HepG2 (cell line): ENCODE measurements at regions not wholly inside any gene's neighbourhood (a gene's known extent, or its start where the extent isn't known, plus 50 kb on each side); places are given as distances from the start of the nearest gene placed in this dataset.

Experiments
- EZH2 ChIP-seq: conservative IDR thresholded peaks from 2 replicates; pipeline ENCODE4 v1.6.1; 2012; ENCODE audit warnings: mild to moderate bottlenecking, low read depth, low read length, moderate library complexity
- HMG20A ChIP-seq: IDR thresholded peaks from 2 replicates; pipeline ENCODE4 v1.6.1; 2016; ENCODE audit warnings: borderline replicate concordance
- JUND ChIP-seq: sonication (generic); formaldehyde crosslinking; IDR thresholded peaks from 2 replicates; pipeline ENCODE4 v1.8.0; 2022; ENCODE audit warnings: mild to moderate bottlenecking, missing genetic modification reagents
- MYC ChIP-seq: sonication (generic); formaldehyde crosslinking; IDR thresholded peaks from 2 replicates; pipeline ENCODE4 v1.9.0; 2021; ENCODE audit warnings: missing genetic modification reagents, borderline replicate concordance
- NR2F2 ChIP-seq: IDR thresholded peaks from 2 replicates; pipeline ENCODE4 v1.6.1; 2012; ENCODE audit warnings: low read depth, inconsistent platforms, borderline replicate concordance
- POLR2AphosphoS5 ChIP-seq: IDR thresholded peaks from 2 replicates; pipeline ENCODE4 v1.6.1; 2012; ENCODE audit warnings: low read depth, low read length
- RFX5 ChIP-seq: IDR thresholded peaks from 2 replicates; pipeline ENCODE4 v1.6.1; 2011; ENCODE audit warnings: low read depth, low read length, improper control_type of control experiment
- TCF7 ChIP-seq: sonication (generic); IDR thresholded peaks from 2 replicates; pipeline ENCODE4 v1.6.1; 2016; ENCODE audit warnings: antibody characterized with exemption, low read depth
- THYN1 ChIP-seq: sonication (generic); formaldehyde crosslinking; IDR thresholded peaks from 2 replicates; pipeline ENCODE4 v1.8.1; 2023; ENCODE audit warnings: low read depth, mild to moderate bottlenecking, moderate library complexity, missing genetic modification reagents, borderline replicate concordance
- ZBTB7A ChIP-seq: sonication (generic); formaldehyde crosslinking; IDR thresholded peaks from 2 replicates; pipeline ENCODE4 v1.8.0; 2022; ENCODE audit warnings: mild to moderate bottlenecking, missing genetic modification reagents
- TF ChIP-seq, protein P1 (sequence below): sonication (generic); formaldehyde crosslinking; IDR thresholded peaks from 2 replicates; pipeline ENCODE4 v1.9.0; 2021; ENCODE audit warnings: missing genetic modification reagents, borderline replicate concordance
- TF ChIP-seq, protein P2 (sequence below): sonication (generic); formaldehyde crosslinking; IDR thresholded peaks from 2 replicates; pipeline ENCODE4 v1.4.0; 2020; ENCODE audit warnings: missing genetic modification reagents
- TF ChIP-seq, protein P3 (sequence below): IDR thresholded peaks from 2 replicates; pipeline ENCODE4 v1.6.1; 2012; ENCODE audit warnings: low read length, improper control_type of control experiment

DNA sequence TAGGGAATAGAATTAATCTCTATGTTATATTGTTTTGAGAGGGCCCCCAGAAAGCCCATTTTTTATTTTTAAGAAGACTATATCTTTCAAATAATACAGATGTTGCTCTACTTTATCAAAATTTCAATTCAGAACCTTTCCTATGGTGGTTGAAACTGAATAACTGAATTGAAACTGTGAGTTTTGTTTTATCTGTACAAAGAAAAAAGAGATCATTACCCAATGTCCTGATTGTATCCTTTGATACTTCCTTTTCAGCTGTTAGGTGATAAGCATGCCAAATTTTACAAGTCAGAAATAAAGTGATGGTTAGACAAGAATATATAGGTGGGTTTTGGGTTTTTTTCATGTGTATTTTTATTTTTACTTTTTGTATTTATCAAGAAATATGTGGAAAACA lies 1293.1 kb upstream of the USP15 start:
- no peak for TF ChIP-seq THYN1 (CRISPR knock-in tag)
- TF ChIP-seq, protein P1, sequence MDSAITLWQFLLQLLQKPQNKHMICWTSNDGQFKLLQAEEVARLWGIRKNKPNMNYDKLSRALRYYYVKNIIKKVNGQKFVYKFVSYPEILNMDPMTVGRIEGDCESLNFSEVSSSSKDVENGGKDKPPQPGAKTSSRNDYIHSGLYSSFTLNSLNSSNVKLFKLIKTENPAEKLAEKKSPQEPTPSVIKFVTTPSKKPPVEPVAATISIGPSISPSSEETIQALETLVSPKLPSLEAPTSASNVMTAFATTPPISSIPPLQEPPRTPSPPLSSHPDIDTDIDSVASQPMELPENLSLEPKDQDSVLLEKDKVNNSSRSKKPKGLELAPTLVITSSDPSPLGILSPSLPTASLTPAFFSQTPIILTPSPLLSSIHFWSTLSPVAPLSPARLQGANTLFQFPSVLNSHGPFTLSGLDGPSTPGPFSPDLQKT (CRISPR knock-in tag) = no peak
- TF ChIP-seq POLR2AphosphoS5 = no peak
- no peak for TF ChIP-seq JUND (CRISPR knock-in tag)
- TF ChIP-seq, protein P2, sequence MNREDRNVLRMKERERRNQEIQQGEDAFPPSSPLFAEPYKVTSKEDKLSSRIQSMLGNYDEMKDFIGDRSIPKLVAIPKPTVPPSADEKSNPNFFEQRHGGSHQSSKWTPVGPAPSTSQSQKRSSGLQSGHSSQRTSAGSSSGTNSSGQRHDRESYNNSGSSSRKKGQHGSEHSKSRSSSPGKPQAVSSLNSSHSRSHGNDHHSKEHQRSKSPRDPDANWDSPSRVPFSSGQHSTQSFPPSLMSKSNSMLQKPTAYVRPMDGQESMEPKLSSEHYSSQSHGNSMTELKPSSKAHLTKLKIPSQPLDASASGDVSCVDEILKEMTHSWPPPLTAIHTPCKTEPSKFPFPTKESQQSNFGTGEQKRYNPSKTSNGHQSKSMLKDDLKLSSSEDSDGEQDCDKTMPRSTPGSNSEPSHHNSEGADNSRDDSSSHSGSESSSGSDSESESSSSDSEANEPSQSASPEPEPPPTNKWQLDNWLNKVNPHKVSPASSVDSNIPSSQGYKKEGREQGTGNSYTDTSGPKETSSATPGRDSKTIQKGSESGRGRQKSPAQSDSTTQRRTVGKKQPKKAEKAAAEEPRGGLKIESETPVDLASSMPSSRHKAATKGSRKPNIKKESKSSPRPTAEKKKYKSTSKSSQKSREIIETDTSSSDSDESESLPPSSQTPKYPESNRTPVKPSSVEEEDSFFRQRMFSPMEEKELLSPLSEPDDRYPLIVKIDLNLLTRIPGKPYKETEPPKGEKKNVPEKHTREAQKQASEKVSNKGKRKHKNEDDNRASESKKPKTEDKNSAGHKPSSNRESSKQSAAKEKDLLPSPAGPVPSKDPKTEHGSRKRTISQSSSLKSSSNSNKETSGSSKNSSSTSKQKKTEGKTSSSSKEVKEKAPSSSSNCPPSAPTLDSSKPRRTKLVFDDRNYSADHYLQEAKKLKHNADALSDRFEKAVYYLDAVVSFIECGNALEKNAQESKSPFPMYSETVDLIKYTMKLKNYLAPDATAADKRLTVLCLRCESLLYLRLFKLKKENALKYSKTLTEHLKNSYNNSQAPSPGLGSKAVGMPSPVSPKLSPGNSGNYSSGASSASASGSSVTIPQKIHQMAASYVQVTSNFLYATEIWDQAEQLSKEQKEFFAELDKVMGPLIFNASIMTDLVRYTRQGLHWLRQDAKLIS (CRISPR knock-in tag) = no peak
- TF ChIP-seq ZBTB7A (CRISPR knock-in tag) = no peak
- no peak for TF ChIP-seq EZH2
- no peak for TF ChIP-seq MYC
- TF ChIP-seq HMG20A (CRISPR knock-in tag) = no peak
- TF ChIP-seq NR2F2 = no peak
- TF ChIP-seq RFX5 = no peak
- TF ChIP-seq, protein P3, sequence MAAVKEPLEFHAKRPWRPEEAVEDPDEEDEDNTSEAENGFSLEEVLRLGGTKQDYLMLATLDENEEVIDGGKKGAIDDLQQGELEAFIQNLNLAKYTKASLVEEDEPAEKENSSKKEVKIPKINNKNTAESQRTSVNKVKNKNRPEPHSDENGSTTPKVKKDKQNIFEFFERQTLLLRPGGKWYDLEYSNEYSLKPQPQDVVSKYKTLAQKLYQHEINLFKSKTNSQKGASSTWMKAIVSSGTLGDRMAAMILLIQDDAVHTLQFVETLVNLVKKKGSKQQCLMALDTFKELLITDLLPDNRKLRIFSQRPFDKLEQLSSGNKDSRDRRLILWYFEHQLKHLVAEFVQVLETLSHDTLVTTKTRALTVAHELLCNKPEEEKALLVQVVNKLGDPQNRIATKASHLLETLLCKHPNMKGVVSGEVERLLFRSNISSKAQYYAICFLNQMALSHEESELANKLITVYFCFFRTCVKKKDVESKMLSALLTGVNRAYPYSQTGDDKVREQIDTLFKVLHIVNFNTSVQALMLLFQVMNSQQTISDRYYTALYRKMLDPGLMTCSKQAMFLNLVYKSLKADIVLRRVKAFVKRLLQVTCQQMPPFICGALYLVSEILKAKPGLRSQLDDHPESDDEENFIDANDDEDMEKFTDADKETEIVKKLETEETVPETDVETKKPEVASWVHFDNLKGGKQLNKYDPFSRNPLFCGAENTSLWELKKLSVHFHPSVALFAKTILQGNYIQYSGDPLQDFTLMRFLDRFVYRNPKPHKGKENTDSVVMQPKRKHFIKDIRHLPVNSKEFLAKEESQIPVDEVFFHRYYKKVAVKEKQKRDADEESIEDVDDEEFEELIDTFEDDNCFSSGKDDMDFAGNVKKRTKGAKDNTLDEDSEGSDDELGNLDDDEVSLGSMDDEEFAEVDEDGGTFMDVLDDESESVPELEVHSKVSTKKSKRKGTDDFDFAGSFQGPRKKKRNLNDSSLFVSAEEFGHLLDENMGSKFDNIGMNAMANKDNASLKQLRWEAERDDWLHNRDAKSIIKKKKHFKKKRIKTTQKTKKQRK = no peak
- TF ChIP-seq TCF7 = no peak
